PC-3 (cell line): ENCODE measurements at regions not wholly inside any gene's neighbourhood (a gene's known extent, or its start where the extent isn't known, plus 50 kb on each side); places are given as distances from the start of the nearest gene placed in this dataset.

Experiments
- CTCF ChIP-seq: fragments of 300-600 bp; sonication (generic); conservative IDR thresholded peaks from 2 replicates; pipeline ENCODE4 v1.5.1; 2017; ENCODE audit warnings: antibody characterized with exemption, low read depth, mild to moderate bottlenecking, low read length
- EZH2 ChIP-seq: fragments of 300-600 bp; sonication (generic); IDR thresholded peaks from one replicate; pipeline ENCODE4 v1.6.1; 2017; ENCODE audit warnings: antibody characterized with exemption, mild to moderate bottlenecking, low read length; ENCODE audit not compliant: unreplicated experiment

GRCh38 chr12:3973973-3974644 is 100.9 kb upstream of the PARP11 start:
- no peak for TF ChIP-seq CTCF
- TF ChIP-seq EZH2: no peak
